ENCODE measurements at regions not wholly inside any gene's neighbourhood (a gene's known extent, or its start where the extent isn't known, plus 50 kb on each side); places are given as distances from the start of the nearest gene placed in this dataset.

DNA sequence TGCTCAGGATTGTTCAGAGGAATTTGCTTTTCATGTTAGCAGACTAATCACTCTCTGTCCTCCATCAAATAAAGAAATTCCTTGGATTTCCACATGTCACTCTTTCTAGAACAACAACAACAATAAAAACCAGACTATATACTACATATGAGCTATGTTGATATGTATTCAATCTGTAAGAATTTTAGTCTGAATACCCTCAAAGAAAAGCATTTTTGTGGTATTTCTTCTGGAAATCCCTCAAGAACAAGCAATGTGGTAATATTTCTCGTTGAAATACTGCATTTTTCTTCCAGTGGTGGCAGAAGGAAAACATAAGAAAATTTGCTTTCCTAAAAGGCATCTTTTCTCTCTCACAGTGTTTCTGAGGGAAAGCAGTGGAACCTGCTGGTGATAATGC lies 312.6 kb upstream of the RSPO3 start:
- TF ChIP-seq, protein P1, sequence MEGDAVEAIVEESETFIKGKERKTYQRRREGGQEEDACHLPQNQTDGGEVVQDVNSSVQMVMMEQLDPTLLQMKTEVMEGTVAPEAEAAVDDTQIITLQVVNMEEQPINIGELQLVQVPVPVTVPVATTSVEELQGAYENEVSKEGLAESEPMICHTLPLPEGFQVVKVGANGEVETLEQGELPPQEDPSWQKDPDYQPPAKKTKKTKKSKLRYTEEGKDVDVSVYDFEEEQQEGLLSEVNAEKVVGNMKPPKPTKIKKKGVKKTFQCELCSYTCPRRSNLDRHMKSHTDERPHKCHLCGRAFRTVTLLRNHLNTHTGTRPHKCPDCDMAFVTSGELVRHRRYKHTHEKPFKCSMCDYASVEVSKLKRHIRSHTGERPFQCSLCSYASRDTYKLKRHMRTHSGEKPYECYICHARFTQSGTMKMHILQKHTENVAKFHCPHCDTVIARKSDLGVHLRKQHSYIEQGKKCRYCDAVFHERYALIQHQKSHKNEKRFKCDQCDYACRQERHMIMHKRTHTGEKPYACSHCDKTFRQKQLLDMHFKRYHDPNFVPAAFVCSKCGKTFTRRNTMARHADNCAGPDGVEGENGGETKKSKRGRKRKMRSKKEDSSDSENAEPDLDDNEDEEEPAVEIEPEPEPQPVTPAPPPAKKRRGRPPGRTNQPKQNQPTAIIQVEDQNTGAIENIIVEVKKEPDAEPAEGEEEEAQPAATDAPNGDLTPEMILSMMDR (conservative IDR thresholded peaks at IDR 0.05; ENCODE audit: low read depth, low read length): no peak

GRCh38 chr6:126807876-126808275 lies 310.6 kb upstream of the RSPO3 start:
- no peak overlapping the region for H3K4me3 ChIP-seq (IDR thresholded peaks at IDR 0.05; ENCODE audit: insufficient read depth, low read depth, low read length)
- H3K27me3 ChIP-seq (ENCODE audit: insufficient read depth, low read depth): no peaks in the 10 kb centered on the region
- no peaks in the 10 kb centered on the region for H4K20me1 ChIP-seq (ENCODE audit: insufficient read depth)
- no peak overlapping the region for H2AFZ ChIP-seq (ENCODE audit: low read depth)
- no peaks in the 10 kb centered on the region for H3K36me3 ChIP-seq (ENCODE audit: insufficient read depth)
- no peaks in the 10 kb centered on the region for H3K79me2 ChIP-seq (ENCODE audit: insufficient read depth, low read depth)
- no peak overlapping the region for H3K27ac ChIP-seq
- no peaks in the 10 kb centered on the region for H3K4me1 ChIP-seq (ENCODE audit: low read depth, poor library complexity, severe bottlenecking)
- TF ChIP-seq, protein P1 (conservative IDR thresholded peaks at IDR 0.05; ENCODE audit: low read depth, low read length): no peak
- H3K9ac ChIP-seq: no peak overlapping the region
- no peak overlapping the region for H3K4me2 ChIP-seq

More for the DNA sequence above, 312.6 kb upstream of the RSPO3 start:
- Histone ChIP-seq H3K9ac (no peak overlapping the region), H2AFZ (ENCODE audit: low read depth) (no peak overlapping the region), H3K4me1 (ENCODE audit: low read depth, poor library complexity, severe bottlenecking) (no peaks in the 10 kb centered on the region), H3K79me2 (ENCODE audit: insufficient read depth, low read depth) (no peaks in the 10 kb centered on the region), H3K27ac (no peak overlapping the region), H4K20me1 (ENCODE audit: insufficient read depth) (no peaks in the 10 kb centered on the region), H3K4me2 (no peak overlapping the region), H3K27me3 (ENCODE audit: insufficient read depth, low read depth) (no peaks in the 10 kb centered on the region), H3K4me3 (IDR thresholded peaks at IDR 0.05; ENCODE audit: insufficient read depth, low read depth, low read length) (no peak overlapping the region), H3K36me3 (ENCODE audit: insufficient read depth) (no peaks in the 10 kb centered on the region)

DNA sequence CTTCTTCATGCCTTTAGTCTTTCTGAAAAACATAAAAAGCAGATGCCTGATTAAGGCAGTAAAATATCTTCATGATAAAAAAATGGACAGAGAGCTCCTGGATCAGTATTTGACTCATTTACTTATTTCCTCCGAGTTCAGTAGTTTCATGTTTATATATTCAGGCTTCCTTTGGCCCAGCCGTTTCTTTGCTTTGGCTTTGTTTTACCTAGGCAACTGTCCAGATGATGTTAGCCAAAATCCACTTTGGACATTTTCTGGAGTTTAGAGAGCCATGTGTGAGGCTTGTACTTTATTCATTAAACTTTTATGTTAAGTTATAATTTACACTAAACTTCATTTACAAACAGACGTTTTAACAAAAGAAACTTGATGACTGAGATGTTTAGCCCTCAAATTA lies 307.1 kb upstream of the RSPO3 start:
- Histone ChIP-seq H3K27ac (no peak overlapping the region), H3K9ac (no peak overlapping the region), H3K27me3 (ENCODE audit: insufficient read depth, low read depth) (no peaks in the 10 kb centered on the region), H4K20me1 (ENCODE audit: insufficient read depth) (no peaks in the 10 kb centered on the region), H3K4me3 (IDR thresholded peaks at IDR 0.05; ENCODE audit: insufficient read depth, low read depth, low read length) (no peak overlapping the region), H3K36me3 (ENCODE audit: insufficient read depth) (no peaks in the 10 kb centered on the region), H3K79me2 (ENCODE audit: insufficient read depth, low read depth) (no peaks in the 10 kb centered on the region), H3K4me2 (no peak overlapping the region), H2AFZ (ENCODE audit: low read depth) (no peak overlapping the region), H3K4me1 (ENCODE audit: low read depth, poor library complexity, severe bottlenecking) (no peaks in the 10 kb centered on the region)
- TF ChIP-seq, protein P1 (conservative IDR thresholded peaks at IDR 0.05; ENCODE audit: low read depth, low read length): no peak

DNA sequence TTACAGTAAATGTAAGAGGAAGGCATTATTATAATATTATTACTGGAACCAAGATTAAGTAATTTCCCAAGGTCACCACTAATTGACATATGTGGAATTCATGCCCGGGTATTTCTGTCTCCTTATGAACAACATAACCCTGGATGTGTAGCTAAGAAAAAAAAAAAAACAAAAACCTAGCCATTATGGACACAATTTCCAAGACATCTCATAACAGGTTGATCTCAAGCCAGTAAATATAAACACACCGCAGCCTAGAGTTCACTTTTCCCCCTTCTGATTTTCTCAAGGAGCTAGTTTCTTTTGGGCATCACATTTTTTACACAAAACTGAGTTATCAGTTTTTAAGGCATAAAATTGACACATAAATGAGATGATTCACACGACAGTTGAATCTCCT lies 306.5 kb upstream of the RSPO3 start:
- TF ChIP-seq, protein P1 (conservative IDR thresholded peaks at IDR 0.05; ENCODE audit: low read depth, low read length): no peak
- Histone ChIP-seq H3K36me3 (ENCODE audit: insufficient read depth) (no peaks in the 10 kb centered on the region), H2AFZ (ENCODE audit: low read depth) (no peak overlapping the region), H3K4me2 (no peak overlapping the region), H3K27me3 (ENCODE audit: insufficient read depth, low read depth) (no peaks in the 10 kb centered on the region), H3K4me3 (IDR thresholded peaks at IDR 0.05; ENCODE audit: insufficient read depth, low read depth, low read length) (no peak overlapping the region), H3K27ac (no peak overlapping the region), H3K4me1 (ENCODE audit: low read depth, poor library complexity, severe bottlenecking) (no peaks in the 10 kb centered on the region), H4K20me1 (ENCODE audit: insufficient read depth) (no peaks in the 10 kb centered on the region), H3K9ac (no peak overlapping the region), H3K79me2 (ENCODE audit: insufficient read depth, low read depth) (no peaks in the 10 kb centered on the region)
